ENCODE measurements at regions not wholly inside any gene's neighbourhood (a gene's known extent, or its start where the extent isn't known, plus 50 kb on each side); places are given as distances from the start of the nearest gene placed in this dataset.

DNA sequence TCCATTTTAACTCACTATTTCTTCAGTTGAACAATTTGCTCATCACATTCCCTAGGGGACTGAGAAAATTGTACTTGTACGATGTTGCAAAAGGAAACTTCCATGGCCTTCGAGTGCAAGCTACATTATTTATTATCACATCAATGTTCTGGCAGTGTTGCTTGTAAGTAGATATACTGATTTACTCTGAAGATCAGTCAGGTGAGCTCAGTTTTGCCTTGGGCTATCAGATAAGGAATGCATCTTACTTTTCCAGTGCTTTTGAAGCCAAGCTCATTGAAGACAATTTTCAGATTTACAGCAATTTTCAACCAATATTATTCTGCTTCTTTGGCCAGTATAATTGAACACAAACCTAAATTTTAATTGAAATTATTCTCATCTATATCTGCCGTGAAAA is 1296.9 kb downstream of the RAPGEF2 start:
- H3K9me3 ChIP-seq (ENCODE audit: insufficient read depth in 2 of 2, low read depth in 1 of 2, low read length in 1 of 2): no peaks in the 10 kb centered on the region
- TF ChIP-seq NRF1 (IDR thresholded peaks at IDR 0.05; ENCODE audit: low read depth, low read length) (no peak), CHD2 (IDR thresholded peaks at IDR 0.05; ENCODE audit: low read length) (no peak), SIRT6 (IDR thresholded peaks at IDR 0.05; ENCODE audit: low read length) (no peak), SIX5 (IDR thresholded peaks at IDR 0.05; ENCODE audit: low read depth, low read length) (no peak), CBX8 (IDR thresholded peaks at IDR 0.05; ENCODE audit: borderline replicate concordance, low read depth, low read length) (no peak), RBBP5 (IDR thresholded peaks at IDR 0.05; ENCODE audit: borderline replicate concordance, low read depth, low read length) (no peak), TEAD4 (IDR thresholded peaks at IDR 0.05; ENCODE audit: low read depth, low read length) (no peak), TBP (IDR thresholded peaks at IDR 0.05; ENCODE audit: low read depth, low read length) (no peak), CREB1 (IDR thresholded peaks at IDR 0.05) (no peak), SP2 (IDR thresholded peaks at IDR 0.05; ENCODE audit: low read length) (no peak), SP1 (IDR thresholded peaks at IDR 0.05; ENCODE audit: low read depth, low read length) (no peak), EZH2 (IDR thresholded peaks at IDR 0.05; ENCODE audit: low read depth, low read length, severe bottlenecking) (no peak), KDM1A (IDR thresholded peaks at IDR 0.05; ENCODE audit: borderline replicate concordance, low read length) (no peak), SRF (IDR thresholded peaks at IDR 0.05; ENCODE audit: low read depth, low read length) (no peak), NANOG (IDR thresholded peaks at IDR 0.05; ENCODE audit: insufficient read depth, low read depth, low read length, poor library complexity, severe bottlenecking) (no peak)
- TF ChIP-seq, protein P1, sequence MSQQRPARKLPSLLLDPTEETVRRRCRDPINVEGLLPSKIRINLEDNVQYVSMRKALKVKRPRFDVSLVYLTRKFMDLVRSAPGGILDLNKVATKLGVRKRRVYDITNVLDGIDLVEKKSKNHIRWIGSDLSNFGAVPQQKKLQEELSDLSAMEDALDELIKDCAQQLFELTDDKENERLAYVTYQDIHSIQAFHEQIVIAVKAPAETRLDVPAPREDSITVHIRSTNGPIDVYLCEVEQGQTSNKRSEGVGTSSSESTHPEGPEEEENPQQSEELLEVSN (IDR thresholded peaks at IDR 0.05): no peak
- no peaks in the 10 kb centered on the region for H3K79me1 ChIP-seq (ENCODE audit: low read depth, low read length)
- no peak overlapping the region for H4K5ac ChIP-seq (ENCODE audit: insufficient read length, low read depth, low read length)
- no peak overlapping the region for H3K4ac ChIP-seq (replicated peaks; ENCODE audit: insufficient read length, low read depth, low read length)
- no peaks in the 10 kb centered on the region for H3K79me2 ChIP-seq (ENCODE audit: control insufficient read depth in 1 of 2, insufficient read depth in 2 of 2, low read length in 2 of 2)
- H4K8ac ChIP-seq (ENCODE audit: extremely low read depth, insufficient read depth, low read length): no peak overlapping the region
- H2AK5ac ChIP-seq (ENCODE audit: low read depth, low read length): no peak overlapping the region
- H2BK12ac ChIP-seq (ENCODE audit: low read depth, low read length): no peak overlapping the region
- POLR2A ChIA-PET (ENCODE audit: partially characterized antibody): no interaction called here
- no peak overlapping the region for H3K9ac ChIP-seq (replicated peaks in 1 of 4; ENCODE audit: extremely low read depth in 1 of 4, low read depth in 3 of 4, low read length in 3 of 4)
- no peaks in the 10 kb centered on the region for H3K27me3 ChIP-seq (replicated peaks in 1 of 4; ENCODE audit: control insufficient read depth in 3 of 4, extremely low read depth in 1 of 4, insufficient read depth in 3 of 4, low read length in 3 of 4)
- H3K27ac ChIP-seq (ENCODE audit: low read depth, low read length): no peak overlapping the region
- H4K20me1 ChIP-seq (replicated peaks in 1 of 2; ENCODE audit: control insufficient read depth in 1 of 2, insufficient read depth in 2 of 2, low read length in 2 of 2): no peaks in the 10 kb centered on the region
- FAIRE-seq: no peak
- H3K36me3 ChIP-seq (ENCODE audit: control insufficient read depth in 2 of 4, insufficient read depth in 4 of 4, low read length in 3 of 4): no peaks in the 10 kb centered on the region
- no peak overlapping the region for H3K4me3 ChIP-seq (ENCODE audit: extremely low read depth in 1 of 4, insufficient read depth in 2 of 4, low read depth in 3 of 4, low read length in 4 of 4)
- H2BK15ac ChIP-seq (ENCODE audit: low read length): no peak overlapping the region
- WGBS, 2 experiments (ENCODE audit: extremely low coverage in 1 of 2, insufficient coverage in 1 of 2, insufficient read length in 1 of 2, insufficient replicate concordance in 2 of 2, low coverage in 1 of 2, low lambda C conversion rate in 2 of 2, missing lambda C conversion rate in 1 of 2): 95% methylated on average over 3 of the region's 3 CpGs; no CpG with 5 or more reads in 1 of the 2 experiments
- H2BK5ac ChIP-seq (ENCODE audit: low read depth, low read length): no peak overlapping the region
- H3K4me2 ChIP-seq (ENCODE audit: insufficient read depth in 1 of 2, low read depth in 2 of 2, low read length in 2 of 2): no peak overlapping the region
- H2AFZ ChIP-seq (ENCODE audit: low read length): no peak overlapping the region
- DNase-seq (ENCODE audit: low read depth in 1 of 2, low spot score in 2 of 2): no peak
- no peak overlapping the region for H3K14ac ChIP-seq (ENCODE audit: insufficient read length)
- no peak overlapping the region for H4K91ac ChIP-seq (replicated peaks; ENCODE audit: insufficient read length, low read length)
- no peaks in the 10 kb centered on the region for H3K23me2 ChIP-seq (ENCODE audit: low read depth, low read length)
- CTCF ChIA-PET (ENCODE audit: partially characterized antibody): no interaction called here
- no peaks in the 10 kb centered on the region for H3K4me1 ChIP-seq (replicated peaks in 1 of 4; ENCODE audit: control insufficient read depth in 3 of 4, insufficient read depth in 4 of 4, low read length in 3 of 4)
- H3K56ac ChIP-seq (replicated peaks; ENCODE audit: insufficient read length, low read depth, low read length): no peak overlapping the region
- H2BK20ac ChIP-seq (ENCODE audit: low read length): no peak overlapping the region
- no peak overlapping the region for H3K18ac ChIP-seq (ENCODE audit: extremely low read depth, low read length)
- H2BK120ac ChIP-seq (replicated peaks; ENCODE audit: low read depth, low read length): no peak overlapping the region
- no peak overlapping the region for H3K23ac ChIP-seq (ENCODE audit: insufficient read length)

Data from H1 (cell line).